Brain pericyte (primary cell): ENCODE measurements at regions not wholly inside any gene's neighbourhood (a gene's known extent, or its start where the extent isn't known, plus 50 kb on each side); places are given as distances from the start of the nearest gene placed in this dataset.
"Not testable (repeated sequence)": the region's sequence is repeated elsewhere in the genome, so short reads cannot be mapped to it uniquely, and the experiment has no call there.

ENCODE experiments used
- DNase-seq: peaks from one replicate; pipeline ENCODE4 v3.0.0-alpha.2; 2012; ENCODE audit warnings: low read depth, low spot score

DNA sequence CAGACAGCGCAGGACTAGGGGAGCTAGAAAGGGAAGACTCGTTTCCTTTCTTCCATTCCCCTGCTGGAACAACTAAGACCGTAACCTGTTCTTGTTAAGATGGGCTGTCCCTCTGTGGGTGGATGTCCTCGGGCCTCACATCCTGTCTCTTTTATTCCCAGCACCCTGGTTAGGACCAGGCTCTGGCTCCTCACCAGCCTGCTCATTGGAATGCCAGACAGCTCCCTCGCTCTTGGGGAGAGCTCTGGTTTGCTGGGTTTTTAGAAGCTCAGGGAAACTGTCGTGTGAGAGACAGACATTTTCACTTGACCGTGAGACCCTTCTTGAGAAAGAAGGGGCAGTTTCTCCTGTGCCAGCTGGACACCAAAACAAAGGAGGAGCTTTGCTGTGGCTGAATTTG is 58.1 kb upstream of the HABP2 start:
- DNase-seq = no peak

DNA sequence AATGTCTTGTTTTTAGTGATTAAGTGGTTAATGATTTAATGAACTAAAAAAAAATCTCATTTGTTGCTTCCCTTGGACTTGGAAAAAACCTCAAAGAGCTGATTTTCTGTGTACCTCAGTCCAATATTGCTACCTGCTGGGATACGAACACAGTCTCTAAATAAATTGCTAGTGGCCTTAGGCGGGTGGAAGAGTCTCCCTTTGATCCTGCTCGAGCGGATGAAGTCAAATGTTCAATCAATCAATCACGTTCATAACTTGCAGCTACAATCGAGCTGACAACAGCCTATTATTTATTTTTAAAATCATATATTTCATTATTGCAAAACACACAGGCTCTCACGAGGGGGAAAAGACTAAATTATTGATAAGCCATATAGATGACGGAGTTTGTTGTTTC is 57.3 kb upstream of the HABP2 start:
- DNase-seq = no peak

DNA sequence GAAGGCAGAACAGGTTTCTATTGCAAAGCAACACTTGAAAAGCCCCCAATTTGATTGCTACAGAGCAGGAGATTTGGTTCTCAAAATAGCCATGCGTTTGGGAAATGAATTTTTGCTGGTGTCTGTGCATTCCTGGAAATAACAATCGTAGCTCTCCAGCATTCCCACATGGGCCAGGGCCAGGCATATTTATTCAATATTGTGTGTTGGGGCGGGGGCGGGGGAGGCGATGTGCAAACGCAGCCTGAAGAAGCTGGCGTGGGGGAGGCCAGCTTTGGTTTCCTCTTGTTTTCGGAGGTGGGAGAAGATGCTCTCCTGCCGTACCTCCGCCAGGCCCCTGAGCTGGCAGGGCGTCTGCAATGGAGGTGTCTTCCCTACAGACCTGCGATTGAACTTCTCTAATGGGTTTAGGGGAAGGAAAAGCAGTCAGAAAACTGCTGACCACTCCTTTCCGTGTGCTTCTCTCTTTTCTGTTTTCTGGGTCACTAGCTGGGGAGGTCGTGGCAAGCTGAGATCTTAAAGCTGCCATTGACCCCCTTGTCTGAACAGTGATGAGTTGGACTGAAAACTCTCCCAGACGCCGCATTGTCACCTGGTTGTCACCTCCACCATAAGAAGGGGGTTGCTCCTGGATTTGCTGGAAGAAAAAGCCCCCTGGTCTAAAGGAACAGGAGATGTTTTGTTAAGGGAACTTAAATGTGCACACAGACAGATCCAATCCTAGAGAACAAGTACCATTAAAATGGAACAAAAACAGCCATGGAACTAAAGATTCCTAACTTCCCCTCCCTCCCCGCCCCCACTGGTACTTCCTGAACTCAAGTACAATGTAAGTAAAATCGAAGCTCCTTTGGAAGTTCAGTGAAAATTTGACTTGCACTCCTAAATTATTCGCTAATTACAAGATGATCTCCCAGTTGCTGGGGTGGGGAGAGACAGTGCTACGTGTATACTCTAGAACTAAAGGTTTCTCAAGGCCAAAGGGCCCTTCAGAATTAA is 56.4 kb upstream of the HABP2 start:
- no peak for DNase-seq

DNA sequence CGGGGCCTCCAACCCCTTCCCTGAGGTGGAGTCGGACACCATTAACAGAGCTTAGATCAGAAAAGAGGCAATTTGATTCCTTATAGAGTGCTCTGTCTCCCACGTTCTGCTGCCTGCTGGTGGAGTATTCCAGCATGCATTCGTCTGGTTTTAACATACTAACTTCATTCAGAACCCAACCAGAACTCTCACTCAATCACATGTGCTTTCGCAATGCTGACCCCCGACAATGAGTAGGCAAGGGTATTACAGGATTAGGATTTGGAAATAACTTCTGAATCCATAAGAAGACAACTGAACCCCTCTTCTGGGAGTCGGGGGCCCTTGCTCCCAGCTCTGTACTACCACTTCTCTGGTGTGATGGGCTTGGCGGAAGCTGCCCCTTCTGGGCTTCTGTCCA is 55.7 kb upstream of the HABP2 start:
- no peak for DNase-seq

DNA sequence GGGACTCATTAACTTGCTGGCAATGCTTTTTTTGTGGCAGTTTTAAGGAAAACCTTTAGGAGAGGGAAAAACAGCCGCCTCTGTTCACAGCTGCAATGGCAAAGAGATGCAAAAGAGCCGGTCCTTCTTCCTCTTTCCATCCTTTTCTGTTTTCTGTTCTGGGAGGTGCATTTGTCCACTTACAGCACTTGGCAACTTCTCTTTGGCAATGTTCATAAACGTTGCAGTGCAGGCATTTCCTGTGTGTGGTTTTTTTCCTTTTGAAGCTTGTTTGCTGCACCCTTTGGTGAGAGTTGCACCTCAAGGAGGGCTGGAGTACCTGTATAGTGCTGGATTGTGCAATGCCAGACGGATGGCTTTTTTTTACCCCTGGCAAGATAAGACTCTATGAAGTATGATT is 53.9 kb upstream of the HABP2 start:
- DNase-seq = no peak

DNA sequence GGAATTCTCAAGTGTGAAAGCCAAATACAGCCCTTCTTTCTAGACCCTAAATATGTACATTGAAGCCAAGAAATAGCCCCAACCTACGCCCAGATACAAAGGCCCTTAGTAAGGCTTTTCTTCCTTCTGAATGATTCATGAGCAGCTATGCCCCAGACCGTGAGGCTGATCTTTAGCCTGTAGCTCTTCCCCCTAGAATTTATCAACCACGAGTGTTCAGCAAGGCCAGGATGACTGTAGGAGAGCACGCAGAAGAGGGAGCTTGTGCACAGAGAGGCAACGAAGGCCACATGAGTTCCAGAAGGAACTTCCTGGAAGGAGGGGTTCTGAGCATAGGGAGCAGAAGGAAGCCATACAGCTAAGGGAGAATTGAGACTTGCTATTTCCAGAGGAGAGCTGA is 53.0 kb upstream of the HABP2 start:
- no peak for DNase-seq

DNA sequence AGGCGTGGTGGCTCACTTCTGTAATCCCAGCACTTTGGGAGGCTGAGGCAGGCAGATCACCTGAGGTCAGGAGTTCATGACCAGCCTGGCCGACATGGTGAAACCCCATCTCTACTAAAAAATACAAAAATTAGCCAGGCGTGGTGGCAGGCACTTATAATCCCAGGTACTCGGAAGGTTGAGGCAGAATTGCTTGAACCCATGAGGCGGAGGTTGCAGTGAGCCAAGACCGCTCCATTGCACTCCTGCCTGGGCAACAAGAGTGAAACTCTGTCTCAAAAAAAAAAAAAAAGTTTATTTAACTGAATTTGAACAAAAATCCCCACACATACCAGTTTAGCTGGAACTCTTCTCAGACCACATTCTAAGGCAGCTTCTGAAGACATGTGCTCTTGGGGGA is 51.8 kb upstream of the HABP2 start:
- not testable (repeated sequence) for DNase-seq
